WTC11 (cell line): ENCODE measurements at regions not wholly inside any gene's neighbourhood (a gene's known extent, or its start where the extent isn't known, plus 50 kb on each side); places are given as distances from the start of the nearest gene placed in this dataset.

Source experiments
- ATAC-seq: fragments of 200-7000 bp; cut with Tn5 transposase; 2 replicates; pipeline ENCODE4 v1.10.0; 2021; ENCODE audit warnings: mild to moderate bottlenecking, moderate library complexity
- CTCF ChIA-PET: fragments of 300-600 bp; sonication (Branson Sonifier 250); formaldehyde crosslinking; loops from one replicate; lab custom pipeline; 2021; ENCODE audit warnings: antibody characterized with exemption; lab: Charles Lee
- POLR2A ChIA-PET: fragments of 350-600 bp; sonication (Branson Sonifier 250); formaldehyde crosslinking; loops from one replicate; lab custom pipeline; 2021; ENCODE audit warnings: antibody characterized with exemption; lab: Charles Lee
- DNase-seq: peaks from one replicate; pipeline ENCODE4 v3.0.0; 2021; ENCODE audit warnings: low spot score
- H3K27ac Mint-ChIP-seq: 2 replicates; pipeline ENCODE4 v1.8.0; 2021; ENCODE audit warnings: mixed read lengths
- H3K27me3 Mint-ChIP-seq: 2 replicates; pipeline ENCODE4 v1.8.0; 2021; ENCODE audit warnings: low read depth, mild to moderate bottlenecking, moderate library complexity, mixed read lengths
- H3K36me3 Mint-ChIP-seq: 2 replicates; pipeline ENCODE4 v1.8.0; 2021; ENCODE audit warnings: mixed read lengths
- H3K4me1 Mint-ChIP-seq: 2 replicates; pipeline ENCODE4 v1.8.0; 2022; ENCODE audit warnings: mixed read lengths
- H3K4me3 Mint-ChIP-seq: 2 replicates; pipeline ENCODE4 v1.8.0; 2021; ENCODE audit warnings: mild to moderate bottlenecking, moderate library complexity, mixed read lengths
- H3K9me3 Mint-ChIP-seq: 2 replicates; pipeline ENCODE4 v1.8.0; 2021; ENCODE audit warnings: mixed read lengths
- AFF4 ChIP-seq: sonication (generic); formaldehyde crosslinking; IDR thresholded peaks from 2 replicates; pipeline ENCODE4 v1.8.1; 2023; ENCODE audit warnings: mild to moderate bottlenecking, missing genetic modification reagents, borderline replicate concordance
- ATF1 ChIP-seq: sonication (generic); formaldehyde crosslinking; IDR thresholded peaks from 2 replicates; pipeline ENCODE4 v1.8.1; 2023; ENCODE audit warnings: mild to moderate bottlenecking, moderate library complexity, missing genetic modification reagents
- CDX4 ChIP-seq: fragments of 250-450 bp; sonication (Bioruptor Pico); IDR thresholded peaks from 2 replicates; pipeline ENCODE4 v1.9.0; 2021; ENCODE audit warnings: moderate library complexity, mild to moderate bottlenecking, inconsistent platforms, borderline replicate concordance
- CREB1 ChIP-seq: sonication (generic); formaldehyde crosslinking; IDR thresholded peaks from 2 replicates; pipeline ENCODE4 v1.8.0; 2023; ENCODE audit warnings: mild to moderate bottlenecking, missing genetic modification reagents
- E2F4 ChIP-seq: sonication (generic); formaldehyde crosslinking; IDR thresholded peaks from 2 replicates; pipeline ENCODE4 v1.8.1; 2022; ENCODE audit warnings: low read depth, mild to moderate bottlenecking, moderate library complexity, missing genetic modification reagents, borderline replicate concordance
- E2F5 ChIP-seq: sonication (generic); formaldehyde crosslinking; IDR thresholded peaks from 2 replicates; pipeline ENCODE4 v1.8.1; 2022; ENCODE audit warnings: mild to moderate bottlenecking, moderate library complexity, missing genetic modification reagents
- EMX1 ChIP-seq: fragments of 250-450 bp; sonication (Bioruptor Pico); IDR thresholded peaks from 2 replicates; pipeline ENCODE4 v1.8.0; 2021; ENCODE audit warnings: mild to moderate bottlenecking
- ERG ChIP-seq: fragments of 250-450 bp; sonication (Bioruptor Pico); IDR thresholded peaks from 2 replicates; pipeline ENCODE4 v1.8.0; 2021; ENCODE audit warnings: mild to moderate bottlenecking
- ESRRA ChIP-seq: sonication (generic); formaldehyde crosslinking; IDR thresholded peaks from 2 replicates; pipeline ENCODE4 v1.8.1; 2022; ENCODE audit warnings: mild to moderate bottlenecking, missing genetic modification reagents, borderline replicate concordance
- FOXK1 ChIP-seq: sonication (generic); formaldehyde crosslinking; IDR thresholded peaks from 2 replicates; pipeline ENCODE4 v1.8.0; 2022; ENCODE audit warnings: mild to moderate bottlenecking, moderate library complexity, missing genetic modification reagents
- GABPB1 ChIP-seq: sonication (generic); formaldehyde crosslinking; IDR thresholded peaks from 2 replicates; pipeline ENCODE4 v1.8.1; 2023; ENCODE audit warnings: mild to moderate bottlenecking, missing genetic modification reagents
- GRHL2 ChIP-seq: fragments of 250-450 bp; sonication (Bioruptor Pico); IDR thresholded peaks from 2 replicates; pipeline ENCODE4 v1.8.0; 2022; ENCODE audit warnings: mild to moderate bottlenecking, moderate library complexity; ENCODE audit not compliant: insufficient replicate concordance, severe bottlenecking
- GTF2I ChIP-seq: fragments of 250-450 bp; sonication (Bioruptor Pico); conservative IDR thresholded peaks from 2 replicates; pipeline ENCODE4 v1.4.0; 2021; ENCODE audit warnings: mild to moderate bottlenecking
- MXD4 ChIP-seq: fragments of 250-450 bp; sonication (Bioruptor Pico); IDR thresholded peaks from 2 replicates; pipeline ENCODE4 v1.8.0; 2021; ENCODE audit warnings: mild to moderate bottlenecking, moderate library complexity, borderline replicate concordance
- MYBL2 ChIP-seq: sonication (generic); formaldehyde crosslinking; IDR thresholded peaks from 2 replicates; pipeline ENCODE4 v1.8.1; 2023; ENCODE audit warnings: mild to moderate bottlenecking, moderate library complexity, missing genetic modification reagents
- NFYB ChIP-seq: sonication (generic); formaldehyde crosslinking; conservative IDR thresholded peaks from 2 replicates; pipeline ENCODE4 v1.8.0; 2022; ENCODE audit warnings: low read depth, missing genetic modification reagents
- NR2C2 ChIP-seq: sonication (generic); formaldehyde crosslinking; IDR thresholded peaks from 2 replicates; pipeline ENCODE4 v1.8.0; 2022; ENCODE audit warnings: mild to moderate bottlenecking, missing genetic modification reagents
- OVOL2 ChIP-seq: fragments of 250-450 bp; sonication (Bioruptor Pico); IDR thresholded peaks from 2 replicates; pipeline ENCODE4 v1.9.0; 2021; ENCODE audit warnings: mild to moderate bottlenecking, borderline replicate concordance
- RORB ChIP-seq: fragments of 250-450 bp; sonication (Bioruptor Pico); IDR thresholded peaks from 2 replicates; pipeline ENCODE4 v1.9.0; 2021; ENCODE audit warnings: mild to moderate bottlenecking
- SMAD4 ChIP-seq: sonication (generic); formaldehyde crosslinking; IDR thresholded peaks from 2 replicates; pipeline ENCODE4 v1.8.0; 2022; ENCODE audit warnings: mild to moderate bottlenecking, missing genetic modification reagents
- SP1 ChIP-seq: sonication (generic); formaldehyde crosslinking; conservative IDR thresholded peaks from 2 replicates; pipeline ENCODE4 v1.8.1; 2022; ENCODE audit warnings: missing genetic modification reagents
- TEAD1 ChIP-seq: sonication (generic); formaldehyde crosslinking; IDR thresholded peaks from 2 replicates; pipeline ENCODE4 v1.8.0; 2022; ENCODE audit warnings: mild to moderate bottlenecking, missing genetic modification reagents
- ZBTB43 ChIP-seq: sonication (generic); formaldehyde crosslinking; IDR thresholded peaks from 2 replicates; pipeline ENCODE4 v1.8.1; 2023; ENCODE audit warnings: mild to moderate bottlenecking, missing genetic modification reagents
- ZNF121 ChIP-seq: sonication (generic); formaldehyde crosslinking; IDR thresholded peaks from 2 replicates; pipeline ENCODE4 v1.8.0; 2023; ENCODE audit warnings: missing genetic modification reagents
- ZNF425 ChIP-seq: fragments of 250-450 bp; sonication (Bioruptor Pico); conservative IDR thresholded peaks from 2 replicates; pipeline ENCODE4 v1.9.0; 2021; ENCODE audit warnings: mild to moderate bottlenecking

- no peak for TF ChIP-seq CDX4 (CRISPR knock-in tag)
- no peak for TF ChIP-seq NR2C2
- TF ChIP-seq GABPB1 = no peak
- no peak for TF ChIP-seq OVOL2 (CRISPR knock-in tag)
- TF ChIP-seq ZBTB43 (CRISPR knock-in tag) = no peak
- no peak for TF ChIP-seq GRHL2 (CRISPR knock-in tag)
- TF ChIP-seq TEAD1 (CRISPR knock-in tag) = no peak
- TF ChIP-seq RORB = no peak
Measured at GRCh38 chr2:145657265-145657664, 1137.3 kb upstream of the ZEB2 start (continued).

- Mint-ChIP-seq H3K4me1 (no peaks in the 10 kb centered on the region), H3K27me3 (no peaks in the 10 kb centered on the region), H3K9me3 (peaks cover 3% of the 10 kb centered on the region), H3K36me3 (no peaks in the 10 kb centered on the region), H3K4me3 (no peak overlapping the region), H3K27ac (no peak overlapping the region)
- ATAC-seq (no peak), DNase-seq (no peak)
- ChIA-PET CTCF (no interaction called here), POLR2A (no interaction called here)
- TF ChIP-seq GTF2I (no peak), EMX1 (no peak), SP1 (CRISPR knock-in tag) (no peak), E2F4 (no peak), ZNF121 (no peak), ESRRA (CRISPR knock-in tag) (no peak), ZNF425 (CRISPR knock-in tag) (no peak), FOXK1 (CRISPR knock-in tag) (no peak), ATF1 (CRISPR knock-in tag) (no peak)
Measured at GRCh38 chr2:145655165-145655765, 1135.3 kb upstream of the ZEB2 start.

- Mint-ChIP-seq H3K4me1 (no peaks in the 10 kb centered on the region), H3K27ac (no peak overlapping the region), H3K9me3 (peaks cover 7% of the 10 kb centered on the region), H3K36me3 (no peaks in the 10 kb centered on the region), H3K4me3 (no peak overlapping the region), H3K27me3 (no peaks in the 10 kb centered on the region)
- POLR2A ChIA-PET = no interaction called here
- CTCF ChIA-PET = no interaction called here
- no peak for ATAC-seq
- DNase-seq = no peak
- no peak for TF ChIP-seq SMAD4 (CRISPR knock-in tag)
- TF ChIP-seq AFF4 (CRISPR knock-in tag) = no peak
- no peak for TF ChIP-seq MXD4 (CRISPR knock-in tag)
- no peak for TF ChIP-seq TEAD1 (CRISPR knock-in tag)
- TF ChIP-seq CREB1 = no peak
- no peak for TF ChIP-seq NFYB (CRISPR knock-in tag)
- TF ChIP-seq ERG (CRISPR knock-in tag) = no peak
- no peak for TF ChIP-seq MYBL2 (CRISPR knock-in tag)
- TF ChIP-seq E2F5 = no peak
- TF ChIP-seq, all 79 proteins: peak for 0
Measured at GRCh38 chr2:145654746-145655145, 1134.8 kb upstream of the ZEB2 start.
